GM13977 (cell line): ENCODE measurements at regions not wholly inside any gene's neighbourhood (a gene's known extent, or its start where the extent isn't known, plus 50 kb on each side); places are given as distances from the start of the nearest gene placed in this dataset.

Experiments used
- DNase-seq: peaks from one replicate; pipeline ENCODE4 v3.0.0; 2012; ENCODE audit warnings: low spot score
- in situ Hi-C: fragments of 300-500 bp; cut with MboI; formaldehyde crosslinking; loops from one replicate; pipeline ENCODE4 v1.12.0; 2022; ENCODE audit warnings: low sequenced_read_pairs, low pct_unique_long_range_greater_than_20kb, mixed read lengths, inconsistent platforms; ENCODE audit not compliant: unreplicated experiment
- TF ChIP-seq, protein P1 (sequence below): IDR thresholded peaks from 2 replicates; pipeline ENCODE4 v1.5.1; 2012; ENCODE audit warnings: mild to moderate bottlenecking, control low read depth; ENCODE audit not compliant: insufficient read depth; ENCODE audit errors: extremely low read depth, missing control alignments

- TF ChIP-seq, protein P1, sequence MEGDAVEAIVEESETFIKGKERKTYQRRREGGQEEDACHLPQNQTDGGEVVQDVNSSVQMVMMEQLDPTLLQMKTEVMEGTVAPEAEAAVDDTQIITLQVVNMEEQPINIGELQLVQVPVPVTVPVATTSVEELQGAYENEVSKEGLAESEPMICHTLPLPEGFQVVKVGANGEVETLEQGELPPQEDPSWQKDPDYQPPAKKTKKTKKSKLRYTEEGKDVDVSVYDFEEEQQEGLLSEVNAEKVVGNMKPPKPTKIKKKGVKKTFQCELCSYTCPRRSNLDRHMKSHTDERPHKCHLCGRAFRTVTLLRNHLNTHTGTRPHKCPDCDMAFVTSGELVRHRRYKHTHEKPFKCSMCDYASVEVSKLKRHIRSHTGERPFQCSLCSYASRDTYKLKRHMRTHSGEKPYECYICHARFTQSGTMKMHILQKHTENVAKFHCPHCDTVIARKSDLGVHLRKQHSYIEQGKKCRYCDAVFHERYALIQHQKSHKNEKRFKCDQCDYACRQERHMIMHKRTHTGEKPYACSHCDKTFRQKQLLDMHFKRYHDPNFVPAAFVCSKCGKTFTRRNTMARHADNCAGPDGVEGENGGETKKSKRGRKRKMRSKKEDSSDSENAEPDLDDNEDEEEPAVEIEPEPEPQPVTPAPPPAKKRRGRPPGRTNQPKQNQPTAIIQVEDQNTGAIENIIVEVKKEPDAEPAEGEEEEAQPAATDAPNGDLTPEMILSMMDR: no peak
- DNase-seq: no peak
- in situ Hi-C loops: no loop called here
These were observed 204.6 kb upstream of the PWP1 start for GRCh38 chr12:107480836-107481608.

- TF ChIP-seq, protein P1: no peak
- in situ Hi-C loops: no loop called here
- no peak for DNase-seq
These were observed 201.4 kb upstream of the PWP1 start for GRCh38 chr12:107484230-107484629.

GRCh38 chr12:107484941-107485340, 200.7 kb upstream of the PWP1 start:
- TF ChIP-seq, protein P1: no peak
- no peak for DNase-seq
- in situ Hi-C loops: no loop called here

DNA sequence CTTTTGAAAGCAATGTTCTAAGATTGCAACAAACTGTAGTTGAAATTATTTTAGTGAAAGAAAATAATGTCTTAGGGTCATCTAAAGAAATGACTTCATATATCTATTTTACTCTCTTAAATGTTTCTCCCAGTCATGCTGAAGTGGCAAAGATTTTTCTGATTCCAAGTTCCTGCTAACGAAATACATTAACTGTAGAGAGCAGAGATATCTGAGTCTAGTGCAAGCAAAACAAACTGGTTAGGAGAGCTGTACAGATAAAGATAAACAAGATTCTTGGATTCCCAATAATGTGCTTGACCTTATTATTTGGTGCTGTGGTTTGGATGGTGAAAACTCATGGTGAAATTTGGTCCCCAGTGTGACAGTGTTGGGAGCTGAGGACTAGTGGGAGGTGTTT, 199.9 kb upstream of the PWP1 start:
- no peak for DNase-seq
- in situ Hi-C loops: no loop called here
- TF ChIP-seq, protein P1: no peak

GRCh38 chr12:107486140-107486892, 199.3 kb upstream of the PWP1 start:
- DNase-seq: no peak
- in situ Hi-C loops: no loop called here
- TF ChIP-seq, protein P1: no peak

- no peak for DNase-seq
- TF ChIP-seq, protein P1: no peak
- in situ Hi-C loops: no loop called here
These were observed 198.5 kb upstream of the PWP1 start for GRCh38 chr12:107487011-107487680.
